ENCODE measurements at regions not wholly inside any gene's neighbourhood (a gene's known extent, or its start where the extent isn't known, plus 50 kb on each side); places are given as distances from the start of the nearest gene placed in this dataset.
A peak's percentile ranks its signal among the peaks of the same experiment; 100 is the strongest.

GRCh38 chr5:4804691-4805360, 335.3 kb upstream of the ADAMTS16 start (continued):
- TF ChIP-seq ZBTB26 (tag by site-specific recombination; optimal IDR thresholded peaks at IDR 0.05) (no peak), GFI1B (tag by site-specific recombination; IDR thresholded peaks at IDR 0.05) (no peak)

- TF ChIP-seq ZNF146 (tag by site-specific recombination; IDR thresholded peaks at IDR 0.05) (peak; percentile 79), KLF17 (tag by site-specific recombination; IDR thresholded peaks at IDR 0.05) (no peak)
- Histone ChIP-seq H3K9me3 (ENCODE audit: control insufficient read depth, insufficient read depth, low read depth, low read length) (no peaks in the 10 kb centered on the region), H3K36me3 (ENCODE audit: control insufficient read depth in 2 of 2, insufficient read depth in 1 of 2, low read length in 2 of 2) (no peaks in the 10 kb centered on the region), H3K4me3 (ENCODE audit: low read depth, low read length) (no peak overlapping the region), H3K4me1 (ENCODE audit: control insufficient read depth, insufficient read depth, low read length) (no peaks in the 10 kb centered on the region), H3K27ac (ENCODE audit: extremely low read depth, low read depth, low read length) (no peak overlapping the region)
- POLR2A ChIA-PET, result no interaction called here
- CTCF ChIA-PET, result no interaction called here
These were observed 325.1 kb upstream of the ADAMTS16 start for GRCh38 chr5:4815002-4815401.

- Histone ChIP-seq H3K9me3 (ENCODE audit: control insufficient read depth, insufficient read depth, low read depth, low read length) (no peaks in the 10 kb centered on the region), H3K36me3 (ENCODE audit: control insufficient read depth in 2 of 2, insufficient read depth in 1 of 2, low read length in 2 of 2) (no peaks in the 10 kb centered on the region), H3K4me3 (ENCODE audit: low read depth, low read length) (no peak overlapping the region), H3K27ac (ENCODE audit: extremely low read depth, low read depth, low read length) (no peak overlapping the region), H3K4me1 (ENCODE audit: control insufficient read depth, insufficient read depth, low read length) (no peaks in the 10 kb centered on the region)
- CTCF ChIA-PET, result no interaction called here
- TF ChIP-seq TCF7L2 (IDR thresholded peaks at IDR 0.05; ENCODE audit: borderline replicate concordance, low read depth, low read length) (peak; percentile 69; the same call in 1 of the 2 replicates), ELK4 (IDR thresholded peaks at IDR 0.05; ENCODE audit: borderline replicate concordance, low read depth, low read length) (no peak), ZXDB (tag by site-specific recombination; IDR thresholded peaks at IDR 0.05) (no peak)
- POLR2A ChIA-PET, result no interaction called here
These were observed 322.4 kb upstream of the ADAMTS16 start for GRCh38 chr5:4817767-4818166.

GRCh38 chr5:4831325-4831724, 308.8 kb upstream of the ADAMTS16 start:
- ChIA-PET POLR2A (no interaction called here), CTCF (interaction anchor here (0.7 kb wide), 1 partner anchor 226 kb away, joined by 3 read pairs; no protein-coding TSS in a partner anchor)
- H3K4me3 ChIP-seq (ENCODE audit: low read depth, low read length), result no peak overlapping the region
- TF ChIP-seq ZNF350 (tag by site-specific recombination; IDR thresholded peaks at IDR 0.05) (no peak), TRIM28 (IDR thresholded peaks at IDR 0.05; ENCODE audit: borderline replicate concordance, low read length) (no peak), ZNF707 (tag by site-specific recombination; IDR thresholded peaks at IDR 0.05) (no peak), ZNF132 (tag by site-specific recombination; IDR thresholded peaks at IDR 0.05; ENCODE audit: borderline replicate concordance) (no peak), KLF10 (tag by site-specific recombination; IDR thresholded peaks at IDR 0.05) (no peak), ZNF404 (tag by site-specific recombination; IDR thresholded peaks at IDR 0.05) (no peak), ZNF449 (tag by site-specific recombination; IDR thresholded peaks at IDR 0.05) (no peak), ZBTB21 (tag by site-specific recombination; IDR thresholded peaks at IDR 0.05) (no peak), ZNF658 (tag by site-specific recombination; IDR thresholded peaks at IDR 0.05) (no peak), ZNF585B (tag by site-specific recombination; IDR thresholded peaks at IDR 0.05) (no peak)
- no peaks in the 10 kb centered on the region for H3K4me1 ChIP-seq (ENCODE audit: control insufficient read depth, insufficient read depth, low read length)
- no peak overlapping the region for H3K27ac ChIP-seq (ENCODE audit: extremely low read depth, low read depth, low read length)
- no peaks in the 10 kb centered on the region for H3K9me3 ChIP-seq (ENCODE audit: control insufficient read depth, insufficient read depth, low read depth, low read length)
- no peaks in the 10 kb centered on the region for H3K36me3 ChIP-seq (ENCODE audit: control insufficient read depth in 2 of 2, insufficient read depth in 1 of 2, low read length in 2 of 2)
